GM23338 (cell line): ENCODE measurements at regions not wholly inside any gene's neighbourhood (a gene's known extent, or its start where the extent isn't known, plus 50 kb on each side); places are given as distances from the start of the nearest gene placed in this dataset.

Source experiments
- ATAC-seq: fragments of 200-7000 bp; cut with Tn5 transposase; 3 replicates; pipeline ENCODE4 v1.9.1; 2020
- DNase-seq: peaks from one replicate; pipeline ENCODE4 v3.0.0-alpha.2; 2015; ENCODE audit warnings: low spot score
- H2AFZ ChIP-seq: fragments of 200-600 bp; sonication (generic); 2 replicates; pipeline ENCODE4 v1.8.0; 2016; ENCODE audit warnings: antibody characterized with exemption, mild to moderate bottlenecking, moderate library complexity
- H3F3A ChIP-seq: fragments of 200-600 bp; sonication (generic); replicated peaks from 2 replicates; pipeline ENCODE4 v1.8.0; 2017; ENCODE audit warnings: antibody characterized with exemption, mixed run types, low read depth
- H3K27ac ChIP-seq: fragments of 200-600 bp; sonication (generic); 2 replicates; pipeline ENCODE4 v1.6.1; 2016; ENCODE audit warnings: low read depth
- H3K27me3 ChIP-seq: fragments of 200-600 bp; sonication (generic); 2 replicates; pipeline ENCODE4 v1.8.0; 2016; ENCODE audit warnings: mild to moderate bottlenecking, mixed run types, moderate library complexity; ENCODE audit not compliant: insufficient read depth
- H3K36me3 ChIP-seq: fragments of 200-600 bp; sonication (generic); 2 replicates; pipeline ENCODE4 v1.8.0; 2016; ENCODE audit warnings: mild to moderate bottlenecking; ENCODE audit not compliant: insufficient read depth
- H3K4me1 ChIP-seq: fragments of 200-600 bp; sonication (generic); 2 replicates; pipeline ENCODE4 v1.8.0; 2016; ENCODE audit warnings: mild to moderate bottlenecking, moderate library complexity; ENCODE audit not compliant: insufficient read depth
- H3K4me2 ChIP-seq: fragments of 200-600 bp; sonication (generic); 2 replicates; pipeline ENCODE4 v1.7.1; 2017; ENCODE audit warnings: mixed run types
- H3K4me3 ChIP-seq: fragments of 200-600 bp; sonication (generic); 2 replicates; pipeline ENCODE4 v1.6.1; 2016; ENCODE audit warnings: mixed run types
- H3K79me2 ChIP-seq: fragments of 200-600 bp; sonication (generic); replicated peaks from 2 replicates; pipeline ENCODE4 v1.8.0; 2017; ENCODE audit warnings: mild to moderate bottlenecking; ENCODE audit not compliant: insufficient read depth
- H3K9me2 ChIP-seq: fragments of 200-600 bp; sonication (generic); 2 replicates; pipeline ENCODE4 v1.8.0; 2017; ENCODE audit not compliant: insufficient read depth
- H4K20me1 ChIP-seq: fragments of 200-600 bp; sonication (generic); replicated peaks from 2 replicates; pipeline ENCODE4 v1.8.0; 2017; ENCODE audit warnings: mild to moderate bottlenecking; ENCODE audit not compliant: insufficient read depth
- H3K27ac Mint-ChIP-seq: 2 replicates; pipeline ENCODE4 v1.8.0; 2020; ENCODE audit warnings: inconsistent platforms, mild to moderate bottlenecking, moderate library complexity, mixed read lengths
- H3K27me3 Mint-ChIP-seq: 3 replicates; pipeline ENCODE4 v1.8.0; 2022; ENCODE audit warnings: low read depth, mild to moderate bottlenecking, moderate library complexity, mixed read lengths, inconsistent platforms; ENCODE audit not compliant: insufficient read depth, poor library complexity
- H3K36me3 Mint-ChIP-seq: 3 replicates; pipeline ENCODE4 v1.8.0; 2021; ENCODE audit warnings: low read depth, mild to moderate bottlenecking, inconsistent platforms, moderate library complexity, mixed read lengths
- H3K4me1 Mint-ChIP-seq: 3 replicates; pipeline ENCODE4 v1.8.0; 2020; ENCODE audit warnings: mild to moderate bottlenecking, inconsistent platforms, mixed read lengths
- H3K4me3 Mint-ChIP-seq: 3 replicates; pipeline ENCODE4 v1.8.0; 2021; ENCODE audit warnings: moderate library complexity, mild to moderate bottlenecking, inconsistent platforms, mixed read lengths
- H3K9me3 Mint-ChIP-seq: 3 replicates; pipeline ENCODE4 v1.8.0; 2020; ENCODE audit warnings: moderate library complexity, mild to moderate bottlenecking, inconsistent platforms, mixed read lengths
- CREB1 ChIP-seq: fragments of 250-450 bp; sonication (Bioruptor Pico); IDR thresholded peaks from 2 replicates; pipeline ENCODE4 v1.5.0; 2020; ENCODE audit warnings: low read depth, mild to moderate bottlenecking, moderate library complexity
- ETS1 ChIP-seq: IDR thresholded peaks from 2 replicates; pipeline ENCODE4 v1.6.1; 2016; ENCODE audit warnings: antibody characterized with exemption
- EZH2 ChIP-seq: fragments of 200-600 bp; sonication (generic); IDR thresholded peaks from one replicate; pipeline ENCODE4 v1.8.0; 2017; ENCODE audit warnings: antibody characterized with exemption, mild to moderate bottlenecking, low read depth; ENCODE audit not compliant: unreplicated experiment
- EZH2phosphoT487 ChIP-seq: fragments of 200-600 bp; sonication (generic); IDR thresholded peaks from one replicate; pipeline ENCODE4 v1.8.1; 2018; ENCODE audit warnings: antibody characterized with exemption; ENCODE audit not compliant: unreplicated experiment
- JUNB ChIP-seq: IDR thresholded peaks from one replicate; pipeline ENCODE4 v1.6.1; 2016; ENCODE audit warnings: antibody characterized with exemption; ENCODE audit not compliant: unreplicated experiment
- NANOG ChIP-seq: IDR thresholded peaks from 2 replicates; pipeline ENCODE4 v1.6.1; 2016; ENCODE audit warnings: antibody characterized with exemption, borderline replicate concordance
- POLR2AphosphoS5 ChIP-seq: IDR thresholded peaks from 2 replicates; pipeline ENCODE4 v1.6.1; 2016; ENCODE audit warnings: antibody characterized with exemption, low read depth
- STAT1 ChIP-seq: IDR thresholded peaks from one replicate; pipeline ENCODE4 v1.6.1; 2016; ENCODE audit warnings: antibody characterized with exemption; ENCODE audit not compliant: unreplicated experiment
- ZNF114 ChIP-seq: fragments of 250-450 bp; sonication (Bioruptor Pico); IDR thresholded peaks from 2 replicates; pipeline ENCODE4 v1.5.0; 2020; ENCODE audit warnings: mild to moderate bottlenecking, moderate library complexity
- ZNF331 ChIP-seq: fragments of 250-450 bp; sonication (Bioruptor Pico); IDR thresholded peaks from 2 replicates; pipeline ENCODE4 v1.5.0; 2020; ENCODE audit warnings: low read depth, mild to moderate bottlenecking, moderate library complexity
- TF ChIP-seq, protein P1 (sequence below): fragments of 250-450 bp; sonication (Bioruptor Pico); IDR thresholded peaks from 2 replicates; pipeline ENCODE4 v1.5.0; 2020; ENCODE audit warnings: mild to moderate bottlenecking, moderate library complexity
- TF ChIP-seq, protein P2 (sequence below): IDR thresholded peaks from one replicate; pipeline ENCODE4 v1.6.1; 2018; ENCODE audit warnings: antibody characterized with exemption; ENCODE audit not compliant: unreplicated experiment
- TF ChIP-seq, protein P3 (sequence below), 2 experiments: fragments of 200-600 bp in 1 of 2; sonication (generic) in 1 of 2; conservative IDR thresholded peaks; 2 replicates each; pipeline versions ENCODE4 v1.5.1 to v1.6.1; 2016 to 2017; ENCODE audit warnings: antibody characterized with exemption in 2 of 2, low read depth in 2 of 2, mild to moderate bottlenecking in 2 of 2, moderate library complexity in 1 of 2

DNA sequence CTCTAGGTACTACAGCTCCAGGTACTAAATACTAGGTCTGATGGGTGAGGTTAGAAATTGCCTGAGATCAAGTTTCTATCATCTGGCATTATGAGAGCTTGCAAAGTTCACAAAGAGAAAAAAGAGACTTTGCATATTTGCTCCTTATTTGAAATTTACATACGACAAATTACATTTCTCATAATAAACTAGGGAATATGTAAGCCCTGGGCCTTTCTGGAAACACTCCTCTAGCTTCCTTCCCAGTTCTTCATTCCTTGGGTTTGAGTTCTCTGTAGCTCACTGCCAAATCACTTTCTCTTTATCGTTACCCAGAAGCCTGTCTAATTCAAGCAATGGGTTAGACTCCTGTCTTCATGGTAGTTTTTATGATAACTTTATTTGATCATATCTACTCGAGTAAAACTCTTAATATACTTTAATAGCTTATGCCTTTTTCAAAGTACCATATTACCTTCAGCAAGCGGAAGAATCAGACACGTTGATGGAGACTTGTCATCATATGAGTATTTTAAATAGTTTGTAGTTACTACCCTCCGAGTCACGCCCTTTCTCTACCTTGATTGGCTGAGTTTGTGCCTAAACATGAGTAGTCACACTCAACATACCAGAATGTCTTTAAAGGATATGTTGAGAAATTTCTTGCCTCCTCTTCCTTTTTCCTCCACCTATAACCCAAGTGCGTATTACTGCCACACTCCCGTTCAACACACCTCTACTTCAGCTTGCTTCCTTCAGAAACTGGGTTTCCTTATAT is 150.5 kb downstream of the DKK1 start (continued):
- TF ChIP-seq, protein P1, sequence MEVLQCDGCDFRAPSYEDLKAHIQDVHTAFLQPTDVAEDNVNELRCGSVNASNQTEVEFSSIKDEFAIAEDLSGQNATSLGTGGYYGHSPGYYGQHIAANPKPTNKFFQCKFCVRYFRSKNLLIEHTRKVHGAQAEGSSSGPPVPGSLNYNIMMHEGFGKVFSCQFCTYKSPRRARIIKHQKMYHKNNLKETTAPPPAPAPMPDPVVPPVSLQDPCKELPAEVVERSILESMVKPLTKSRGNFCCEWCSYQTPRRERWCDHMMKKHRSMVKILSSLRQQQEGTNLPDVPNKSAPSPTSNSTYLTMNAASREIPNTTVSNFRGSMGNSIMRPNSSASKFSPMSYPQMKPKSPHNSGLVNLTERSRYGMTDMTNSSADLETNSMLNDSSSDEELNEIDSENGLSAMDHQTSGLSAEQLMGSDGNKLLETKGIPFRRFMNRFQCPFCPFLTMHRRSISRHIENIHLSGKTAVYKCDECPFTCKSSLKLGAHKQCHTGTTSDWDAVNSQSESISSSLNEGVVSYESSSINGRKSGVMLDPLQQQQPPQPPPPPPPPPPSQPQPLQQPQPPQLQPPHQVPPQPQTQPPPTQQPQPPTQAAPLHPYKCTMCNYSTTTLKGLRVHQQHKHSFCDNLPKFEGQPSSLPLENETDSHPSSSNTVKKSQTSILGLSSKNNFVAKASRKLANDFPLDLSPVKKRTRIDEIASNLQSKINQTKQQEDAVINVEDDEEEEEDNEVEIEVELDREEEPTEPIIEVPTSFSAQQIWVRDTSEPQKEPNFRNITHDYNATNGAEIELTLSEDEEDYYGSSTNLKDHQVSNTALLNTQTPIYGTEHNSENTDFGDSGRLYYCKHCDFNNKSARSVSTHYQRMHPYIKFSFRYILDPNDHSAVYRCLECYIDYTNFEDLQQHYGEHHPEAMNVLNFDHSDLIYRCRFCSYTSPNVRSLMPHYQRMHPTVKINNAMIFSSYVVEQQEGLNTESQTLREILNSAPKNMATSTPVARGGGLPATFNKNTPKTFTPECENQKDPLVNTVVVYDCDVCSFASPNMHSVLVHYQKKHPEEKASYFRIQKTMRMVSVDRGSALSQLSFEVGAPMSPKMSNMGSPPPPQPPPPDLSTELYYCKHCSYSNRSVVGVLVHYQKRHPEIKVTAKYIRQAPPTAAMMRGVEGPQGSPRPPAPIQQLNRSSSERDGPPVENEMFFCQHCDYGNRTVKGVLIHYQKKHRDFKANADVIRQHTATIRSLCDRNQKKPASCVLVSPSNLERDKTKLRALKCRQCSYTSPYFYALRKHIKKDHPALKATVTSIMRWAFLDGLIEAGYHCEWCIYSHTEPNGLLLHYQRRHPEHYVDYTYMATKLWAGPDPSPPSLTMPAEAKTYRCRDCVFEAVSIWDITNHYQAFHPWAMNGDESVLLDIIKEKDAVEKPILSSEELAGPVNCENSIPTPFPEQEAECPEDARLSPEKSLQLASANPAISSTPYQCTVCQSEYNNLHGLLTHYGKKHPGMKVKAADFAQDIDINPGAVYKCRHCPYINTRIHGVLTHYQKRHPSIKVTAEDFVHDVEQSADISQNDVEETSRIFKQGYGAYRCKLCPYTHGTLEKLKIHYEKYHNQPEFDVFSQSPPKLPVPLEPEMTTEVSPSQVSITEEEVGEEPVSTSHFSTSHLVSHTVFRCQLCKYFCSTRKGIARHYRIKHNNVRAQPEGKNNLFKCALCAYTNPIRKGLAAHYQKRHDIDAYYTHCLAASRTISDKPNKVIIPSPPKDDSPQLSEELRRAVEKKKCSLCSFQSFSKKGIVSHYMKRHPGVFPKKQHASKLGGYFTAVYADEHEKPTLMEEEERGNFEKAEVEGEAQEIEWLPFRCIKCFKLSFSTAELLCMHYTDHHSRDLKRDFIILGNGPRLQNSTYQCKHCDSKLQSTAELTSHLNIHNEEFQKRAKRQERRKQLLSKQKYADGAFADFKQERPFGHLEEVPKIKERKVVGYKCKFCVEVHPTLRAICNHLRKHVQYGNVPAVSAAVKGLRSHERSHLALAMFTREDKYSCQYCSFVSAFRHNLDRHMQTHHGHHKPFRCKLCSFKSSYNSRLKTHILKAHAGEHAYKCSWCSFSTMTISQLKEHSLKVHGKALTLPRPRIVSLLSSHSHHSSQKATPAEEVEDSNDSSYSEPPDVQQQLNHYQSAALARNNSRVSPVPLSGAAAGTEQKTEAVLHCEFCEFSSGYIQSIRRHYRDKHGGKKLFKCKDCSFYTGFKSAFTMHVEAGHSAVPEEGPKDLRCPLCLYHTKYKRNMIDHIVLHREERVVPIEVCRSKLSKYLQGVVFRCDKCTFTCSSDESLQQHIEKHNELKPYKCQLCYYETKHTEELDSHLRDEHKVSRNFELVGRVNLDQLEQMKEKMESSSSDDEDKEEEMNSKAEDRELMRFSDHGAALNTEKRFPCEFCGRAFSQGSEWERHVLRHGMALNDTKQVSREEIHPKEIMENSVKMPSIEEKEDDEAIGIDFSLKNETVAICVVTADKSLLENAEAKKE (CRISPR knock-in tag): no peak

- no peaks in the 10 kb centered on the region for H3K79me2 ChIP-seq
- no peaks in the 10 kb centered on the region for H3F3A ChIP-seq
- H2AFZ ChIP-seq: no peak overlapping the region
- Mint-ChIP-seq H3K36me3 (no peaks in the 10 kb centered on the region), H3K4me3 (no peak overlapping the region), H3K9me3 (no peaks in the 10 kb centered on the region), H3K4me1 (peaks cover 24% of the 10 kb centered on the region), H3K27me3 (peaks cover 5% of the 10 kb centered on the region), H3K27ac (no peak overlapping the region)
- ATAC-seq (no peak), DNase-seq (no peak)
- no peaks in the 10 kb centered on the region for H4K20me1 ChIP-seq
- H3K9me2 ChIP-seq: no peaks in the 10 kb centered on the region
- no peaks in the 10 kb centered on the region for H3K27me3 ChIP-seq
- H3K36me3 ChIP-seq: no peaks in the 10 kb centered on the region
- no peak overlapping the region for H3K27ac ChIP-seq
- H3K4me3 ChIP-seq: no peak overlapping the region
- H3K4me1 ChIP-seq: peaks cover 15% of the 10 kb centered on the region
- no peak overlapping the region for H3K4me2 ChIP-seq
- TF ChIP-seq JUNB (no peak), STAT1 (no peak), CREB1 (no peak), ZNF114 (CRISPR knock-in tag) (no peak), NANOG (no peak), ZNF331 (CRISPR knock-in tag) (no peak), POLR2AphosphoS5 (no peak), EZH2 (no peak), EZH2phosphoT487 (no peak), ETS1 (no peak)
- TF ChIP-seq, protein P2, sequence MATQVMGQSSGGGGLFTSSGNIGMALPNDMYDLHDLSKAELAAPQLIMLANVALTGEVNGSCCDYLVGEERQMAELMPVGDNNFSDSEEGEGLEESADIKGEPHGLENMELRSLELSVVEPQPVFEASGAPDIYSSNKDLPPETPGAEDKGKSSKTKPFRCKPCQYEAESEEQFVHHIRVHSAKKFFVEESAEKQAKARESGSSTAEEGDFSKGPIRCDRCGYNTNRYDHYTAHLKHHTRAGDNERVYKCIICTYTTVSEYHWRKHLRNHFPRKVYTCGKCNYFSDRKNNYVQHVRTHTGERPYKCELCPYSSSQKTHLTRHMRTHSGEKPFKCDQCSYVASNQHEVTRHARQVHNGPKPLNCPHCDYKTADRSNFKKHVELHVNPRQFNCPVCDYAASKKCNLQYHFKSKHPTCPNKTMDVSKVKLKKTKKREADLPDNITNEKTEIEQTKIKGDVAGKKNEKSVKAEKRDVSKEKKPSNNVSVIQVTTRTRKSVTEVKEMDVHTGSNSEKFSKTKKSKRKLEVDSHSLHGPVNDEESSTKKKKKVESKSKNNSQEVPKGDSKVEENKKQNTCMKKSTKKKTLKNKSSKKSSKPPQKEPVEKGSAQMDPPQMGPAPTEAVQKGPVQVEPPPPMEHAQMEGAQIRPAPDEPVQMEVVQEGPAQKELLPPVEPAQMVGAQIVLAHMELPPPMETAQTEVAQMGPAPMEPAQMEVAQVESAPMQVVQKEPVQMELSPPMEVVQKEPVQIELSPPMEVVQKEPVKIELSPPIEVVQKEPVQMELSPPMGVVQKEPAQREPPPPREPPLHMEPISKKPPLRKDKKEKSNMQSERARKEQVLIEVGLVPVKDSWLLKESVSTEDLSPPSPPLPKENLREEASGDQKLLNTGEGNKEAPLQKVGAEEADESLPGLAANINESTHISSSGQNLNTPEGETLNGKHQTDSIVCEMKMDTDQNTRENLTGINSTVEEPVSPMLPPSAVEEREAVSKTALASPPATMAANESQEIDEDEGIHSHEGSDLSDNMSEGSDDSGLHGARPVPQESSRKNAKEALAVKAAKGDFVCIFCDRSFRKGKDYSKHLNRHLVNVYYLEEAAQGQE: no peak
- TF ChIP-seq, protein P3, sequence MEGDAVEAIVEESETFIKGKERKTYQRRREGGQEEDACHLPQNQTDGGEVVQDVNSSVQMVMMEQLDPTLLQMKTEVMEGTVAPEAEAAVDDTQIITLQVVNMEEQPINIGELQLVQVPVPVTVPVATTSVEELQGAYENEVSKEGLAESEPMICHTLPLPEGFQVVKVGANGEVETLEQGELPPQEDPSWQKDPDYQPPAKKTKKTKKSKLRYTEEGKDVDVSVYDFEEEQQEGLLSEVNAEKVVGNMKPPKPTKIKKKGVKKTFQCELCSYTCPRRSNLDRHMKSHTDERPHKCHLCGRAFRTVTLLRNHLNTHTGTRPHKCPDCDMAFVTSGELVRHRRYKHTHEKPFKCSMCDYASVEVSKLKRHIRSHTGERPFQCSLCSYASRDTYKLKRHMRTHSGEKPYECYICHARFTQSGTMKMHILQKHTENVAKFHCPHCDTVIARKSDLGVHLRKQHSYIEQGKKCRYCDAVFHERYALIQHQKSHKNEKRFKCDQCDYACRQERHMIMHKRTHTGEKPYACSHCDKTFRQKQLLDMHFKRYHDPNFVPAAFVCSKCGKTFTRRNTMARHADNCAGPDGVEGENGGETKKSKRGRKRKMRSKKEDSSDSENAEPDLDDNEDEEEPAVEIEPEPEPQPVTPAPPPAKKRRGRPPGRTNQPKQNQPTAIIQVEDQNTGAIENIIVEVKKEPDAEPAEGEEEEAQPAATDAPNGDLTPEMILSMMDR (conservative IDR thresholded peaks at IDR 0.05; ENCODE audit: low read depth in 2 of 2): no peak
These were observed 151.1 kb downstream of the DKK1 start for GRCh38 chr10:52465202-52465601.
